H1 (cell line): ENCODE measurements at regions not wholly inside any gene's neighbourhood (a gene's known extent, or its start where the extent isn't known, plus 50 kb on each side); places are given as distances from the start of the nearest gene placed in this dataset.

Experiments
- ASH2L ChIP-seq: fragments of 200-600, 300-600 bp; sonication (generic); IDR thresholded peaks from one replicate; pipeline ENCODE4 v1.7.1; 2017; ENCODE audit warnings: low read length
- E2F6 ChIP-seq: IDR thresholded peaks from 2 replicates; pipeline ENCODE4 v1.6.1; 2012; ENCODE audit warnings: inconsistent platforms
- MAX ChIP-seq: IDR thresholded peaks from 2 replicates; pipeline ENCODE4 v1.6.1; 2012; ENCODE audit warnings: inconsistent platforms
- POU5F1 ChIP-seq: IDR thresholded peaks from 2 replicates; pipeline ENCODE4 v1.6.1; 2011; ENCODE audit warnings: low read depth, mild to moderate bottlenecking, low read length, moderate library complexity
- RNF2 ChIP-seq: fragments of 200-900, 300-1000 bp; sonication (generic); IDR thresholded peaks from 2 replicates; pipeline ENCODE4 v1.7.1; 2016; ENCODE audit warnings: borderline replicate concordance, low read depth, mild to moderate bottlenecking, antibody characterized with exemption, low read length; ENCODE audit not compliant: poor library complexity, severe bottlenecking; ENCODE audit errors: missing control alignments
- SAP30 ChIP-seq: fragments of 300-600 bp; sonication (generic); IDR thresholded peaks from 2 replicates; pipeline ENCODE4 v1.7.1; 2012; ENCODE audit warnings: low read length, moderate library complexity, mild to moderate bottlenecking, inconsistent platforms; ENCODE audit not compliant: insufficient read depth, insufficient replicate concordance

DNA sequence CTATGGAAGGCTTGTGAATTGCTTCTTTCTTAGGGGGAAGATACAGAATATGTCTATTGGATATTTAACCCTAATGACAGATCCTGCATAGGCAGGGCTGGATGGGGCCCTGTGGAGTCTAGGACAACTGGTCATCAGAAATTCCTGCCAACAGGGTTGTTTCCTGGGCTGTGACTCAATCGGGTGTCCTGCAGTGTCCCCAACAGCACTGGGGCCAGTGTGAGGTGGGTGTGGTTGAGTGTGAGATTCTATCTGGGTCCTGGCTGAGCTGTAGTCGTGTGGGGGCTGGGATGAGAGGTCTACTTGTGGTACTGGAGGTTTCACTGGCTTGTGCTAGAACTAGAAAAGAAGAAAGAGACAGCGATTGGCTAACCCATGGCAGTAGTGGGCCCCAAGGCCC is 87.3 kb upstream of the WDR1 start (continued):
- TF ChIP-seq POU5F1, result no peak
- TF ChIP-seq ASH2L, result no peak
- TF ChIP-seq E2F6, result no peak
- no peak for TF ChIP-seq SAP30
- no peak for TF ChIP-seq MAX
- TF ChIP-seq RNF2, result no peak
